T-helper 17 cell (primary cell): ENCODE measurements at regions not wholly inside any gene's neighbourhood (a gene's known extent, or its start where the extent isn't known, plus 50 kb on each side); places are given as distances from the start of the nearest gene placed in this dataset.

Experiments used
- ATAC-seq: fragments of 150-1000 bp; cut with Tn5 transposase; 2 replicates; pipeline ENCODE4 v1.10.0; 2021; ENCODE audit warnings: mild to moderate bottlenecking, moderate library complexity
- DNase-seq, 3 donors: peaks; one replicate each; pipeline versions ENCODE4 v3.0.0 to v3.0.0-alpha.2; 2020 to 2021
- H3K9me3 ChIP-seq: one replicate; pipeline ENCODE4 v1.7.0; 2013; ENCODE audit warnings: low read length, mild to moderate bottlenecking; ENCODE audit not compliant: control insufficient read depth, poor library complexity, severe bottlenecking
- H3K27ac Mint-ChIP-seq: one replicate; pipeline ENCODE4 v1.8.0; 2022; ENCODE audit warnings: mild to moderate bottlenecking, moderate library complexity, mixed read lengths
- H3K27me3 Mint-ChIP-seq: one replicate; pipeline ENCODE4 v1.8.0; 2022; ENCODE audit warnings: mixed read lengths
- H3K36me3 Mint-ChIP-seq: one replicate; pipeline ENCODE4 v1.8.0; 2022; ENCODE audit warnings: low read depth, mixed read lengths
- H3K4me1 Mint-ChIP-seq: one replicate; pipeline ENCODE4 v1.8.0; 2022; ENCODE audit warnings: mild to moderate bottlenecking, mixed read lengths
- H3K4me3 Mint-ChIP-seq: one replicate; pipeline ENCODE4 v1.8.0; 2022; ENCODE audit warnings: mild to moderate bottlenecking, moderate library complexity, mixed read lengths

GRCh38 chr11:82586581-82586980 lies 147.1 kb downstream of the FAM181B start:
- H3K9me3 ChIP-seq, result no peaks in the 10 kb centered on the region
- no peak for ATAC-seq
- no peak for DNase-seq
- H3K27me3 Mint-ChIP-seq, result no peaks in the 10 kb centered on the region
- H3K36me3 Mint-ChIP-seq, result no peaks in the 10 kb centered on the region
- no peaks in the 10 kb centered on the region for H3K4me1 Mint-ChIP-seq
- no peak overlapping the region for H3K4me3 Mint-ChIP-seq
- H3K27ac Mint-ChIP-seq, result no peak overlapping the region

- H3K36me3 Mint-ChIP-seq, result no peaks in the 10 kb centered on the region
Measured at GRCh38 chr11:82577246-82577645, 156.4 kb downstream of the FAM181B start.

GRCh38 chr11:82560836-82561235 lies 172.8 kb downstream of the FAM181B start:
- Mint-ChIP-seq H3K4me1 (no peaks in the 10 kb centered on the region), H3K27ac (no peak overlapping the region), H3K27me3 (no peaks in the 10 kb centered on the region), H3K4me3 (no peak overlapping the region), H3K36me3 (no peaks in the 10 kb centered on the region)
- DNase-seq (no peak), ATAC-seq (no peak)
- H3K9me3 ChIP-seq, result no peaks in the 10 kb centered on the region

More at GRCh38 chr11:82577246-82577645, 156.4 kb downstream of the FAM181B start:
- H3K4me3 Mint-ChIP-seq, result no peak overlapping the region
- no peaks in the 10 kb centered on the region for H3K9me3 ChIP-seq
- DNase-seq, result no peak
- ATAC-seq, result no peak
- H3K4me1 Mint-ChIP-seq, result no peaks in the 10 kb centered on the region
- H3K27me3 Mint-ChIP-seq, result no peaks in the 10 kb centered on the region
- H3K27ac Mint-ChIP-seq, result no peak overlapping the region

GRCh38 chr11:82559609-82560008 lies 174.1 kb downstream of the FAM181B start:
- no peaks in the 10 kb centered on the region for H3K9me3 ChIP-seq
- H3K4me1 Mint-ChIP-seq, result no peaks in the 10 kb centered on the region
- no peaks in the 10 kb centered on the region for H3K27me3 Mint-ChIP-seq
- H3K27ac Mint-ChIP-seq, result no peak overlapping the region
- no peak overlapping the region for H3K4me3 Mint-ChIP-seq
- no peaks in the 10 kb centered on the region for H3K36me3 Mint-ChIP-seq
- DNase-seq (no peak), ATAC-seq (no peak)

GRCh38 chr11:82557274-82557673 lies 176.4 kb downstream of the FAM181B start:
- H3K36me3 Mint-ChIP-seq, result no peaks in the 10 kb centered on the region
- H3K4me1 Mint-ChIP-seq, result no peaks in the 10 kb centered on the region
- DNase-seq (no peak), ATAC-seq (peak; percentile 60)
- no peaks in the 10 kb centered on the region for H3K27me3 Mint-ChIP-seq
- no peak overlapping the region for H3K4me3 Mint-ChIP-seq
- no peaks in the 10 kb centered on the region for H3K9me3 ChIP-seq
- H3K27ac Mint-ChIP-seq, result no peak overlapping the region

- no peak overlapping the region for H3K27ac Mint-ChIP-seq
- H3K4me3 Mint-ChIP-seq, result no peak overlapping the region
- no peaks in the 10 kb centered on the region for H3K36me3 Mint-ChIP-seq
- no peaks in the 10 kb centered on the region for H3K4me1 Mint-ChIP-seq
- ATAC-seq, result no peak
- H3K9me3 ChIP-seq, result no peaks in the 10 kb centered on the region
- no peaks in the 10 kb centered on the region for H3K27me3 Mint-ChIP-seq
- DNase-seq, result no peak
Measured at GRCh38 chr11:82556210-82556609, 177.5 kb downstream of the FAM181B start.

GRCh38 chr11:82546661-82547557 lies 186.8 kb downstream of the FAM181B start:
- Mint-ChIP-seq H3K4me1 (no peaks in the 10 kb centered on the region), H3K27ac (no peak overlapping the region), H3K36me3 (no peaks in the 10 kb centered on the region), H3K27me3 (no peaks in the 10 kb centered on the region), H3K4me3 (no peak overlapping the region)
- ATAC-seq (no peak), DNase-seq (no peak)
- no peaks in the 10 kb centered on the region for H3K9me3 ChIP-seq

GRCh38 chr11:82539669-82540068 lies 194.0 kb downstream of the FAM181B start:
- H3K9me3 ChIP-seq, result peaks cover 2% of the 10 kb centered on the region
- no peak for ATAC-seq
- no peaks in the 10 kb centered on the region for H3K36me3 Mint-ChIP-seq
- DNase-seq, result no peak
- H3K27ac Mint-ChIP-seq, result no peak overlapping the region
- no peak overlapping the region for H3K4me3 Mint-ChIP-seq
- H3K4me1 Mint-ChIP-seq, result no peaks in the 10 kb centered on the region
- H3K27me3 Mint-ChIP-seq, result no peaks in the 10 kb centered on the region

- no peak for ATAC-seq
- DNase-seq, result no peak
- H3K9me3 ChIP-seq, result peaks cover 2% of the 10 kb centered on the region
- H3K4me3 Mint-ChIP-seq, result no peak overlapping the region
- no peaks in the 10 kb centered on the region for H3K36me3 Mint-ChIP-seq
- H3K4me1 Mint-ChIP-seq, result no peaks in the 10 kb centered on the region
- H3K27ac Mint-ChIP-seq, result no peak overlapping the region
- H3K27me3 Mint-ChIP-seq, result no peaks in the 10 kb centered on the region
Measured at GRCh38 chr11:82536706-82537105, 197.0 kb downstream of the FAM181B start.

GRCh38 chr11:82533628-82534327 lies 199.9 kb downstream of the FAM181B start:
- H3K36me3 Mint-ChIP-seq, result no peaks in the 10 kb centered on the region
- no peak overlapping the region for H3K4me3 Mint-ChIP-seq
- no peaks in the 10 kb centered on the region for H3K4me1 Mint-ChIP-seq
- peaks cover 2% of the 10 kb centered on the region for H3K9me3 ChIP-seq
- no peaks in the 10 kb centered on the region for H3K27me3 Mint-ChIP-seq
- DNase-seq (no peak), ATAC-seq (no peak)
- H3K27ac Mint-ChIP-seq, result no peak overlapping the region

GRCh38 chr11:82529936-82530335 lies 203.7 kb downstream of the FAM181B start:
- no peaks in the 10 kb centered on the region for H3K9me3 ChIP-seq
- H3K36me3 Mint-ChIP-seq, result no peaks in the 10 kb centered on the region
- no peak overlapping the region for H3K27ac Mint-ChIP-seq
- ATAC-seq (no peak), DNase-seq (no peak)
- H3K4me3 Mint-ChIP-seq, result no peak overlapping the region
- H3K27me3 Mint-ChIP-seq, result no peaks in the 10 kb centered on the region
- H3K4me1 Mint-ChIP-seq, result no peaks in the 10 kb centered on the region

GRCh38 chr11:82527081-82527584 lies 206.5 kb downstream of the FAM181B start:
- H3K36me3 Mint-ChIP-seq, result no peaks in the 10 kb centered on the region
- H3K27ac Mint-ChIP-seq, result no peak overlapping the region
- H3K4me1 Mint-ChIP-seq, result no peaks in the 10 kb centered on the region
- no peaks in the 10 kb centered on the region for H3K27me3 Mint-ChIP-seq
- ATAC-seq (no peak), DNase-seq (no peak)
- no peak overlapping the region for H3K4me3 Mint-ChIP-seq
- H3K9me3 ChIP-seq, result no peaks in the 10 kb centered on the region

GRCh38 chr11:82523141-82523540 lies 210.5 kb downstream of the FAM181B start:
- no peaks in the 10 kb centered on the region for H3K9me3 ChIP-seq
- Mint-ChIP-seq H3K4me1 (no peaks in the 10 kb centered on the region), H3K27ac (no peak overlapping the region), H3K4me3 (no peak overlapping the region), H3K36me3 (no peaks in the 10 kb centered on the region), H3K27me3 (no peaks in the 10 kb centered on the region)
- ATAC-seq, result no peak
- no peak for DNase-seq
